ENCODE measurements at regions not wholly inside any gene's neighbourhood (a gene's known extent, or its start where the extent isn't known, plus 50 kb on each side); places are given as distances from the start of the nearest gene placed in this dataset.
A peak's percentile ranks its signal among the peaks of the same experiment; 100 is the strongest.

- TF ChIP-seq RXRA (IDR thresholded peaks at IDR 0.05; ENCODE audit: insufficient read depth, low read depth, low read length) (no peak), CREB1 (IDR thresholded peaks at IDR 0.05) (no peak), CHD1 (IDR thresholded peaks at IDR 0.05; ENCODE audit: low read depth, low read length) (no peak), SP1 (IDR thresholded peaks at IDR 0.05; ENCODE audit: low read depth, low read length) (no peak), TBP (IDR thresholded peaks at IDR 0.05; ENCODE audit: low read depth, low read length) (no peak), BCL11A (IDR thresholded peaks at IDR 0.05; ENCODE audit: low read depth in 2 of 2, low read length in 2 of 2) (no peak), MAX (IDR thresholded peaks at IDR 0.05) (no peak), KDM4A (IDR thresholded peaks at IDR 0.05; ENCODE audit: low read depth, low read length, severe bottlenecking) (peak; percentile 87), USF2 (IDR thresholded peaks at IDR 0.05; ENCODE audit: low read length) (no peak), POU5F1 (IDR thresholded peaks at IDR 0.05; ENCODE audit: low read depth, low read length) (no peak), SIN3A (conservative IDR thresholded peaks at IDR 0.05 in 1 of 2, IDR thresholded peaks at IDR 0.05 in 1 of 2; ENCODE audit: low read depth in 1 of 2, low read length in 2 of 2) (no peak), SP4 (IDR thresholded peaks at IDR 0.05; ENCODE audit: low read length) (no peak), CBX8 (IDR thresholded peaks at IDR 0.05; ENCODE audit: borderline replicate concordance, low read depth, low read length) (no peak), SUZ12 (IDR thresholded peaks at IDR 0.05; ENCODE audit: low read length) (peak; percentile 49; the same call in 1 of the 2 replicates), GTF2F1 (IDR thresholded peaks at IDR 0.05; ENCODE audit: borderline replicate concordance, low read depth, low read length) (no peak), CEBPB (IDR thresholded peaks at IDR 0.05; ENCODE audit: low read depth, low read length) (no peak), JUN (IDR thresholded peaks at IDR 0.05; ENCODE audit: low read depth, low read length) (no peak), E2F6 (IDR thresholded peaks at IDR 0.05) (no peak), TEAD4 (IDR thresholded peaks at IDR 0.05; ENCODE audit: low read depth, low read length) (no peak), EGR1 (IDR thresholded peaks at IDR 0.05; ENCODE audit: borderline replicate concordance, low read depth, low read length) (no peak), PHF8 (conservative IDR thresholded peaks at IDR 0.05; ENCODE audit: low read depth, low read length) (0 out of 2 replicates have a peak, but pooled peaks have one; percentile 10), EP300 (IDR thresholded peaks at IDR 0.05; ENCODE audit: borderline replicate concordance in 1 of 2, low read depth in 2 of 2, low read length in 2 of 2) (no peak), RFX5 (IDR thresholded peaks at IDR 0.05; ENCODE audit: borderline replicate concordance, low read depth, low read length) (no peak), TAF7 (optimal IDR thresholded peaks at IDR 0.05; ENCODE audit: borderline replicate concordance, low read depth, low read length) (no peak)
Measured at GRCh38 chr14:103188810-103189480, 65.7 kb downstream of the TNFAIP2 start (continued).
